IMR-90 (cell line): ENCODE measurements at regions not wholly inside any gene's neighbourhood (a gene's known extent, or its start where the extent isn't known, plus 50 kb on each side); places are given as distances from the start of the nearest gene placed in this dataset.

Experiments
- ATAC-seq: fragments of 200-7000 bp; cut with Tn5 transposase; 2 replicates; pipeline ENCODE4 v1.9.1; 2020; ENCODE audit warnings: low read depth, mild to moderate bottlenecking, moderate library complexity
- BruUV-seq: library from RNA; stranded (reverse); fragments of 400-500 nt; replicated peaks from 2 replicates; lab custom pipeline; 2021; lab: Mats Ljungman, UMichigan
- CTCF ChIA-PET: fragments of 300-600 bp; formaldehyde crosslinking; extraction: SDS; loops from one replicate; lab custom pipeline; 2021; ENCODE audit warnings: antibody characterized with exemption; lab: Yijun Ruan, JAX
- POLR2A ChIA-PET: fragments of 300-600 bp; sonication (Branson Sonifier 250); formaldehyde crosslinking; loops from one replicate; lab custom pipeline; 2022; ENCODE audit warnings: antibody characterized with exemption; ENCODE audit not compliant: unreplicated experiment; lab: Charles Lee
- DNase-seq: peaks from one replicate; pipeline ENCODE4 v3.0.0; 2013
- H2AFZ ChIP-seq: replicated peaks from 2 replicates; pipeline ENCODE3; 2013; ENCODE audit warnings: low read length, mild to moderate bottlenecking; ENCODE audit not compliant: poor library complexity
- H2AK5ac ChIP-seq: 2 replicates; pipeline ENCODE4 v1.6.1; 2013; ENCODE audit warnings: low read depth, low read length, inconsistent platforms
- H2AK9ac ChIP-seq: replicated peaks from 2 replicates; pipeline ENCODE3; 2013; ENCODE audit warnings: mild to moderate bottlenecking, low read depth, low read length, moderate library complexity; ENCODE audit not compliant: poor library complexity
- H2BK120ac ChIP-seq: 2 replicates; pipeline ENCODE4 v1.6.1; 2013; ENCODE audit warnings: low read depth, low read length, inconsistent platforms
- H2BK15ac ChIP-seq: 3 replicates; pipeline ENCODE4 v1.6.1; 2013; ENCODE audit warnings: low read depth, low read length, inconsistent platforms
- H2BK20ac ChIP-seq: 2 replicates; pipeline ENCODE4 v1.6.1; 2013; ENCODE audit warnings: low read depth, mild to moderate bottlenecking, inconsistent platforms, low read length, moderate library complexity
- H2BK5ac ChIP-seq: 2 replicates; pipeline ENCODE4 v1.6.1; 2013; ENCODE audit warnings: mild to moderate bottlenecking, low read depth, low read length, inconsistent platforms; ENCODE audit not compliant: poor library complexity, severe bottlenecking
- H3K14ac ChIP-seq: replicated peaks from 2 replicates; pipeline ENCODE4 v1.6.1; 2013; ENCODE audit warnings: low read depth, low read length, inconsistent platforms
- H3K18ac ChIP-seq: 2 replicates; pipeline ENCODE4 v1.6.1; 2013; ENCODE audit warnings: low read depth, low read length, control low read depth
- H3K23ac ChIP-seq: 2 replicates; pipeline ENCODE4 v1.6.1; 2013; ENCODE audit warnings: low read depth, low read length, inconsistent platforms
- H3K27ac ChIP-seq: 2 replicates; pipeline ENCODE4 v1.5.1; 2013; ENCODE audit warnings: mild to moderate bottlenecking, control low read depth, low read length; ENCODE audit not compliant: insufficient read depth
- H3K27me3 ChIP-seq: 2 replicates; pipeline ENCODE4 v1.6.1; 2013; ENCODE audit warnings: low read length; ENCODE audit not compliant: control insufficient read depth, insufficient read depth
- H3K36me3 ChIP-seq: 2 replicates; pipeline ENCODE4 v1.6.1; 2013; ENCODE audit warnings: low read length, mixed read lengths; ENCODE audit not compliant: control insufficient read depth, insufficient read depth
- H3K4ac ChIP-seq: 2 replicates; pipeline ENCODE4 v1.6.1; 2013; ENCODE audit warnings: low read depth, low read length, inconsistent platforms
- H3K4me1 ChIP-seq: 2 replicates; pipeline ENCODE4 v1.6.1; 2013; ENCODE audit warnings: low read length, mixed read lengths; ENCODE audit not compliant: control insufficient read depth, insufficient read depth
- H3K4me2 ChIP-seq: 2 replicates; pipeline ENCODE4 v1.6.1; 2013; ENCODE audit warnings: low read depth, mild to moderate bottlenecking, control low read depth, low read length, moderate library complexity
- H3K4me3 ChIP-seq: 2 replicates; pipeline ENCODE4 v1.5.1; 2013; ENCODE audit warnings: low read depth, mild to moderate bottlenecking, control low read depth, low read length, moderate library complexity; ENCODE audit not compliant: insufficient read depth
- H3K56ac ChIP-seq: 2 replicates; pipeline ENCODE4 v1.6.1; 2013; ENCODE audit warnings: low read length, inconsistent platforms; ENCODE audit not compliant: insufficient read depth; ENCODE audit errors: extremely low read depth
- H3K79me1 ChIP-seq, 2 experiments: 2 replicates each; pipeline ENCODE4 v1.6.1; 2013; ENCODE audit warnings: low read length in 2 of 2, inconsistent platforms in 1 of 2, low read depth in 1 of 2
- H3K9ac ChIP-seq: 2 replicates; pipeline ENCODE4 v1.6.1; 2013; ENCODE audit warnings: low read depth, low read length, control low read depth
- H3K9me1 ChIP-seq: 2 replicates; pipeline ENCODE4 v1.6.1; 2013; ENCODE audit warnings: low read length, inconsistent platforms; ENCODE audit not compliant: insufficient read depth
- H3K9me3 ChIP-seq: 2 replicates; pipeline ENCODE4 v1.6.1; 2013; ENCODE audit warnings: low read length; ENCODE audit not compliant: control insufficient read depth, insufficient read depth
- H4K20me1 ChIP-seq: 2 replicates; pipeline ENCODE4 v1.6.1; 2013; ENCODE audit warnings: low read length, inconsistent platforms; ENCODE audit not compliant: insufficient read depth
- H4K5ac ChIP-seq: 2 replicates; pipeline ENCODE4 v1.6.1; 2013; ENCODE audit warnings: mild to moderate bottlenecking, low read depth, low read length, control low read depth
- H4K8ac ChIP-seq, 2 experiments: 2 replicates each; pipeline ENCODE4 v1.6.1; 2013; ENCODE audit warnings: low read depth in 2 of 2, low read length in 2 of 2, control low read depth in 1 of 2, inconsistent platforms in 1 of 2
- H4K91ac ChIP-seq: 2 replicates; pipeline ENCODE4 v1.6.1; 2013; ENCODE audit warnings: low read depth, low read length, inconsistent platforms; ENCODE audit not compliant: insufficient read depth
- BHLHE40 ChIP-seq: fragments of 150-350 bp; IDR thresholded peaks from 2 replicates; pipeline ENCODE4 v1.6.1; 2016; ENCODE audit warnings: mild to moderate bottlenecking, low read depth, low read length
- CEBPB ChIP-seq: IDR thresholded peaks from 2 replicates; pipeline ENCODE4 v1.6.1; 2012; ENCODE audit warnings: low read depth, low read length, improper control_type of control experiment
- CHD1 ChIP-seq: IDR thresholded peaks from 2 replicates; pipeline ENCODE4 v1.6.1; 2012; ENCODE audit warnings: low read depth, low read length, improper control_type of control experiment
- FOS ChIP-seq: fragments of 150-350 bp; IDR thresholded peaks from 2 replicates; pipeline ENCODE4 v1.6.1; 2016; ENCODE audit warnings: low read depth, low read length
- MAZ ChIP-seq: IDR thresholded peaks from 2 replicates; pipeline ENCODE4 v1.6.1; 2012; ENCODE audit warnings: low read depth, mild to moderate bottlenecking, low read length, improper control_type of control experiment, moderate library complexity, borderline replicate concordance
- MXI1 ChIP-seq: IDR thresholded peaks from 2 replicates; pipeline ENCODE4 v1.6.1; 2012; ENCODE audit warnings: low read depth, mild to moderate bottlenecking, low read length, moderate library complexity, borderline replicate concordance
- NFE2L2 ChIP-seq: fragments of 150-350 bp; IDR thresholded peaks from 2 replicates; pipeline ENCODE4 v1.6.1; 2016; ENCODE audit warnings: low read depth, mild to moderate bottlenecking, low read length
- POLR2A ChIP-seq: IDR thresholded peaks from 2 replicates; pipeline ENCODE4 v1.6.1; 2012; ENCODE audit warnings: mild to moderate bottlenecking, low read depth, low read length
- RCOR1 ChIP-seq: IDR thresholded peaks from 2 replicates; pipeline ENCODE4 v1.6.1; 2012; ENCODE audit warnings: mild to moderate bottlenecking, low read length, improper control_type of control experiment; ENCODE audit not compliant: insufficient replicate concordance
- RFX5 ChIP-seq: IDR thresholded peaks from 2 replicates; pipeline ENCODE4 v1.8.0; 2012; ENCODE audit warnings: low read depth, mild to moderate bottlenecking, low read length, moderate library complexity
- WGBS, 2 experiments: methylation state at CpG; one replicate each; pipeline versions ENCODE4 v1.1.5 to v1.1.7; 2013; ENCODE audit warnings: missing lambda C conversion rate in 2 of 2; ENCODE audit not compliant: insufficient read length in 1 of 2; ENCODE audit errors: extremely low coverage in 2 of 2; 5-methylcytosine and 5-hydroxymethylcytosine counted together
- dilution Hi-C: fragments of 300-500 bp; cut with HindIII; formaldehyde crosslinking; loops from one replicate; pipeline ENCODE4 v1.14.3; 2018; ENCODE audit warnings: low sequenced_read_pairs; ENCODE audit not compliant: unreplicated experiment
- in situ Hi-C: fragments of 300-500 bp; cut with MboI; formaldehyde crosslinking; loops from 3 replicates; pipeline ENCODE4 v1.14.3; 2019; ENCODE audit warnings: low sequenced_read_pairs, inconsistent platforms, mixed read lengths
- intact Hi-C: fragments of 100-400 bp; cut with micrococcal nuclease; formaldehyde crosslinking; loops from 2 replicates; pipeline ENCODE4 v1.10.0; 2022
- TF ChIP-seq, protein P1 (sequence below): fragments of 150-350 bp; IDR thresholded peaks from 2 replicates; pipeline ENCODE4 v1.6.1; 2017; ENCODE audit warnings: mild to moderate bottlenecking, antibody characterized with exemption, low read length, low read depth
- TF ChIP-seq, protein P2 (sequence below): fragments of 150-350 bp; IDR thresholded peaks from 2 replicates; pipeline ENCODE4 v1.6.1; 2016; ENCODE audit warnings: low read depth, mild to moderate bottlenecking, low read length, moderate library complexity, borderline replicate concordance
- TF ChIP-seq, protein P3 (sequence below): conservative IDR thresholded peaks from 2 replicates; pipeline ENCODE4 v1.5.1; 2012; ENCODE audit warnings: mild to moderate bottlenecking, low read depth, low read length, improper control_type of control experiment

- CTCF ChIA-PET = no interaction called here
- no peak for ATAC-seq
- in situ Hi-C loops = no loop called here
Observed at GRCh38 chr4:31947101-31947500, 1226.9 kb downstream of the PCDH7 start.

More at GRCh38 chr4:31947101-31947500, 1226.9 kb downstream of the PCDH7 start:
- no peak overlapping the region for H3K4me3 ChIP-seq
- no peaks in the 10 kb centered on the region for H3K27me3 ChIP-seq
- H2BK5ac ChIP-seq = no peak overlapping the region
- TF ChIP-seq CEBPB (no peak), CHD1 (no peak), BHLHE40 (no peak), POLR2A (no peak), FOS (no peak), RCOR1 (no peak), RFX5 (no peak), MXI1 (no peak), MAZ (no peak), NFE2L2 (no peak)
- TF ChIP-seq, protein P1, sequence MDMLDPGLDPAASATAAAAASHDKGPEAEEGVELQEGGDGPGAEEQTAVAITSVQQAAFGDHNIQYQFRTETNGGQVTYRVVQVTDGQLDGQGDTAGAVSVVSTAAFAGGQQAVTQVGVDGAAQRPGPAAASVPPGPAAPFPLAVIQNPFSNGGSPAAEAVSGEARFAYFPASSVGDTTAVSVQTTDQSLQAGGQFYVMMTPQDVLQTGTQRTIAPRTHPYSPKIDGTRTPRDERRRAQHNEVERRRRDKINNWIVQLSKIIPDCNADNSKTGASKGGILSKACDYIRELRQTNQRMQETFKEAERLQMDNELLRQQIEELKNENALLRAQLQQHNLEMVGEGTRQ = no peak
- TF ChIP-seq, protein P2, sequence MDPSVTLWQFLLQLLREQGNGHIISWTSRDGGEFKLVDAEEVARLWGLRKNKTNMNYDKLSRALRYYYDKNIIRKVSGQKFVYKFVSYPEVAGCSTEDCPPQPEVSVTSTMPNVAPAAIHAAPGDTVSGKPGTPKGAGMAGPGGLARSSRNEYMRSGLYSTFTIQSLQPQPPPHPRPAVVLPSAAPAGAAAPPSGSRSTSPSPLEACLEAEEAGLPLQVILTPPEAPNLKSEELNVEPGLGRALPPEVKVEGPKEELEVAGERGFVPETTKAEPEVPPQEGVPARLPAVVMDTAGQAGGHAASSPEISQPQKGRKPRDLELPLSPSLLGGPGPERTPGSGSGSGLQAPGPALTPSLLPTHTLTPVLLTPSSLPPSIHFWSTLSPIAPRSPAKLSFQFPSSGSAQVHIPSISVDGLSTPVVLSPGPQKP = no peak
- TF ChIP-seq, protein P3, sequence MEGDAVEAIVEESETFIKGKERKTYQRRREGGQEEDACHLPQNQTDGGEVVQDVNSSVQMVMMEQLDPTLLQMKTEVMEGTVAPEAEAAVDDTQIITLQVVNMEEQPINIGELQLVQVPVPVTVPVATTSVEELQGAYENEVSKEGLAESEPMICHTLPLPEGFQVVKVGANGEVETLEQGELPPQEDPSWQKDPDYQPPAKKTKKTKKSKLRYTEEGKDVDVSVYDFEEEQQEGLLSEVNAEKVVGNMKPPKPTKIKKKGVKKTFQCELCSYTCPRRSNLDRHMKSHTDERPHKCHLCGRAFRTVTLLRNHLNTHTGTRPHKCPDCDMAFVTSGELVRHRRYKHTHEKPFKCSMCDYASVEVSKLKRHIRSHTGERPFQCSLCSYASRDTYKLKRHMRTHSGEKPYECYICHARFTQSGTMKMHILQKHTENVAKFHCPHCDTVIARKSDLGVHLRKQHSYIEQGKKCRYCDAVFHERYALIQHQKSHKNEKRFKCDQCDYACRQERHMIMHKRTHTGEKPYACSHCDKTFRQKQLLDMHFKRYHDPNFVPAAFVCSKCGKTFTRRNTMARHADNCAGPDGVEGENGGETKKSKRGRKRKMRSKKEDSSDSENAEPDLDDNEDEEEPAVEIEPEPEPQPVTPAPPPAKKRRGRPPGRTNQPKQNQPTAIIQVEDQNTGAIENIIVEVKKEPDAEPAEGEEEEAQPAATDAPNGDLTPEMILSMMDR = no peak
- H3K14ac ChIP-seq = no peak overlapping the region
- no peak overlapping the region for H2AFZ ChIP-seq
- H2AK5ac ChIP-seq = no peak overlapping the region
- H4K91ac ChIP-seq = no peak overlapping the region
- no peak overlapping the region for H3K56ac ChIP-seq
- H3K4me2 ChIP-seq = no peak overlapping the region
- H3K27ac ChIP-seq = no peak overlapping the region
- no peaks in the 10 kb centered on the region for H3K79me1 ChIP-seq
- H3K36me3 ChIP-seq = no peaks in the 10 kb centered on the region
- intact Hi-C loops (no loop called here), dilution Hi-C loops (no loop called here)
- no peak overlapping the region for H2AK9ac ChIP-seq
- H4K5ac ChIP-seq = no peak overlapping the region
- H2BK120ac ChIP-seq = no peak overlapping the region
- no peak for DNase-seq
- peaks cover 7% of the 10 kb centered on the region for H3K9me3 ChIP-seq
- H3K9me1 ChIP-seq = no peaks in the 10 kb centered on the region
- H3K18ac ChIP-seq = no peak overlapping the region
- no peak overlapping the region for H3K9ac ChIP-seq
- no peaks in the 10 kb centered on the region for H3K4me1 ChIP-seq
- H3K23ac ChIP-seq = no peak overlapping the region
- POLR2A ChIA-PET = no interaction called here
- no CpG with 5 or more reads among the region's 1 CpG for WGBS, 2 experiments
- H2BK20ac ChIP-seq = no peak overlapping the region
- no peak overlapping the region for H2BK15ac ChIP-seq
- H4K8ac ChIP-seq = no peak overlapping the region
- no peak overlapping the region for H3K4ac ChIP-seq
- BruUV-seq = no TSS peak
- H4K20me1 ChIP-seq = no peaks in the 10 kb centered on the region
